K562 (cell line): ENCODE measurements at regions not wholly inside any gene's neighbourhood (a gene's known extent, or its start where the extent isn't known, plus 50 kb on each side); places are given as distances from the start of the nearest gene placed in this dataset.

Source experiments
- ATAC-seq: fragments of 200-7000 bp; cut with Tn5 transposase; 3 replicates; pipeline ENCODE4 v1.9.1; 2020; ENCODE audit warnings: moderate library complexity
- BruUV-seq: library from RNA; stranded (reverse); fragments of 400-500 nt; replicated peaks from 2 replicates; lab custom pipeline; 2021; lab: Mats Ljungman, UMichigan
- CTCF ChIA-PET: fragments of 300-600 bp; formaldehyde crosslinking; extraction: SDS; loops from one replicate; lab custom pipeline; 2021; ENCODE audit warnings: low intra/inter-chr PET ratio; lab: Yijun Ruan, JAX
- POLR2A ChIA-PET: fragments of 300-600, 350-650 bp; sonication (Branson Sonifier 250); formaldehyde crosslinking; extraction: SDS; loops from one replicate; lab custom pipeline; 2021; ENCODE audit warnings: antibody characterized with exemption, inconsistent platforms; lab: Yijun Ruan, JAX
- DNase-seq, 4 experiments: peaks; one replicate each; pipeline versions ENCODE4 v3.0.0 to v3.0.0-alpha.2; 2011 to 2018; ENCODE audit warnings: low spot score in 3 of 4, mixed read lengths in 3 of 4; ENCODE audit errors: extremely low read depth in 1 of 4
- FAIRE-seq: peaks from 2 replicates; lab custom pipeline; 2011; peaks lifted over from hg19 to GRCh38; lab: Jason Lieb, UNC
- H2AFZ ChIP-seq: 2 replicates; pipeline ENCODE4 v1.6.0; 2011; ENCODE audit warnings: low read depth, low read length, control low read depth, inconsistent platforms
- H3K27ac ChIP-seq: fragments of 200-600 bp; 3 replicates; pipeline ENCODE4 v1.8.0; 2011; ENCODE audit warnings: low read depth, mild to moderate bottlenecking, control low read depth, inconsistent platforms, low read length, moderate library complexity, mixed read lengths; ENCODE audit errors: extremely low read depth
- H3K27me3 ChIP-seq, 2 experiments: fragments of 300-600 bp in 1 of 2; 2 replicates in 1 of 2; 3 replicates in 1 of 2; pipeline versions ENCODE4 v1.6.0 to v1.8.0; 2011; ENCODE audit warnings: inconsistent platforms in 2 of 2, low read length in 2 of 2, mild to moderate bottlenecking in 1 of 2, mixed read lengths in 1 of 2, moderate library complexity in 1 of 2; ENCODE audit not compliant: control insufficient read depth in 2 of 2, insufficient read depth in 2 of 2
- H3K36me3 ChIP-seq: fragments of 300-600 bp; 3 replicates; pipeline ENCODE4 v1.8.0; 2011; ENCODE audit warnings: mild to moderate bottlenecking, low read length, inconsistent platforms; ENCODE audit not compliant: control insufficient read depth, insufficient read depth
- H3K4me1 ChIP-seq, 2 experiments: fragments of 200-600 bp in 1 of 2; replicated peaks in 1 of 2; 2 replicates in 1 of 2; 3 replicates in 1 of 2; pipeline versions ENCODE4 v1.5.1 to v1.8.0; 2011; ENCODE audit warnings: inconsistent platforms in 2 of 2, low read length in 2 of 2, mild to moderate bottlenecking in 1 of 2, mixed read lengths in 1 of 2, moderate library complexity in 1 of 2; ENCODE audit not compliant: control insufficient read depth in 2 of 2, insufficient read depth in 2 of 2
- H3K4me2 ChIP-seq: 2 replicates; pipeline ENCODE4 v1.6.1; 2011; ENCODE audit warnings: low read length, control low read depth, inconsistent platforms, mixed read lengths; ENCODE audit not compliant: insufficient read depth
- H3K4me3 ChIP-seq: fragments of 200-600 bp; sonication (generic), shearing (Covaris generic); 2 replicates; pipeline ENCODE4 v1.5.1; 2016; ENCODE audit warnings: control low read depth, inconsistent platforms
- H3K79me2 ChIP-seq: fragments of 200-600 bp; 3 replicates; pipeline ENCODE4 v1.8.0; 2011; ENCODE audit warnings: low read length, inconsistent platforms; ENCODE audit not compliant: control insufficient read depth, insufficient read depth
- H3K9ac ChIP-seq, 2 experiments: 2 replicates each; pipeline versions ENCODE4 v1.6.0 to v1.6.1; 2011; ENCODE audit warnings: low read depth in 2 of 2, low read length in 2 of 2, control low read depth in 1 of 2, inconsistent platforms in 1 of 2, mild to moderate bottlenecking in 1 of 2, mixed read lengths in 1 of 2; ENCODE audit not compliant: insufficient read depth in 1 of 2
- H3K9me1 ChIP-seq: one replicate; pipeline ENCODE4 v1.6.0; 2011; ENCODE audit warnings: inconsistent platforms, mild to moderate bottlenecking, low read length, moderate library complexity; ENCODE audit not compliant: control insufficient read depth, insufficient read depth
- H3K9me3 ChIP-seq: replicated peaks from 2 replicates; pipeline ENCODE4 v1.5.1; 2011; ENCODE audit warnings: low read depth, low read length, inconsistent platforms; ENCODE audit not compliant: control insufficient read depth, insufficient read depth
- H4K20me1 ChIP-seq: replicated peaks from 2 replicates; pipeline ENCODE4 v1.6.1; 2011; ENCODE audit warnings: low read length, inconsistent platforms, mixed read lengths; ENCODE audit not compliant: control insufficient read depth, insufficient read depth
- IFI16 ChIP-seq: fragments of 250-450 bp; sonication (Bioruptor Pico); IDR thresholded peaks from 2 replicates; pipeline ENCODE4 v2.1.2; 2022; ENCODE audit warnings: mild to moderate bottlenecking, inconsistent platforms
- PHF21A ChIP-seq: fragments of 450-650 bp; IDR thresholded peaks from 2 replicates; pipeline ENCODE4 v1.6.1; 2017; ENCODE audit warnings: low read depth, borderline replicate concordance
- POLR2G ChIP-seq: fragments of 200-400 bp; formaldehyde crosslinking; IDR thresholded peaks from 2 replicates; pipeline ENCODE4 v1.6.1; 2017; ENCODE audit warnings: low read depth, mild to moderate bottlenecking, antibody characterized with exemption, low read length, moderate library complexity
- SAP30 ChIP-seq: fragments of 200-600 bp; sonication (generic); IDR thresholded peaks from 2 replicates; pipeline ENCODE4 v1.6.1; 2012; ENCODE audit warnings: borderline replicate concordance, low read depth, mild to moderate bottlenecking, moderate library complexity, low read length, control low read depth, inconsistent platforms; ENCODE audit not compliant: insufficient read depth, poor library complexity, severe bottlenecking
- SLC30A9 ChIP-seq: fragments of 250-450 bp; sonication (Bioruptor Pico); IDR thresholded peaks from 2 replicates; pipeline ENCODE4 v1.8.0; 2022; ENCODE audit warnings: mild to moderate bottlenecking, moderate library complexity
- SMAD1 ChIP-seq: fragments of 150-350 bp; IDR thresholded peaks from 2 replicates; pipeline ENCODE4 v1.6.1; 2014; ENCODE audit warnings: low read length, low read depth; ENCODE audit not compliant: partially characterized antibody
- TCF7L2 ChIP-seq: fragments of 150-350 bp; IDR thresholded peaks from 2 replicates; pipeline ENCODE4 v1.6.1; 2016; ENCODE audit warnings: low read depth, mild to moderate bottlenecking, low read length, moderate library complexity
- TCFL5 ChIP-seq: fragments of 250-450 bp; sonication (Bioruptor Pico); conservative IDR thresholded peaks from 2 replicates; pipeline ENCODE4 v1.6.1; 2021; ENCODE audit warnings: mild to moderate bottlenecking, moderate library complexity, matching md5 sums
- ZBTB34 ChIP-seq: fragments of 250-450 bp; sonication (Bioruptor Pico); IDR thresholded peaks from 2 replicates; pipeline ENCODE4 v1.8.0; 2021; ENCODE audit warnings: mild to moderate bottlenecking, moderate library complexity
- ZBTB49 ChIP-seq: sonication (generic); formaldehyde crosslinking; IDR thresholded peaks from 2 replicates; pipeline ENCODE4 v1.8.0; 2022; ENCODE audit warnings: missing genetic modification reagents, mild to moderate bottlenecking, borderline replicate concordance
- ZFP1 ChIP-seq: fragments of 450-650 bp; formaldehyde crosslinking; IDR thresholded peaks from 2 replicates; pipeline ENCODE4 v1.4.0; 2020; ENCODE audit warnings: mild to moderate bottlenecking, mixed read lengths
- ZNF639 ChIP-seq, 2 experiments: fragments of 200-800 bp in 1 of 2; sonication (Bioruptor generic) in 1 of 2; sonication (generic) in 1 of 2; formaldehyde crosslinking in 1 of 2; IDR thresholded peaks in 1 of 2; conservative IDR thresholded peaks in 1 of 2; 2 replicates each; pipeline versions ENCODE4 v1.5.0 to v1.6.1; 2016 to 2020; ENCODE audit warnings: missing compliant biosample characterization in 1 of 2, missing genetic modification characterization in 1 of 2, missing genetic modification reagents in 1 of 2
- ZNF644 ChIP-seq: fragments of 200-800 bp; sonication (Bioruptor generic); IDR thresholded peaks from 2 replicates; pipeline ENCODE4 v1.6.1; 2016; ENCODE audit warnings: low read depth, missing genetic modification characterization, missing compliant biosample characterization
- WGBS: fragments of 100-300 bp; shearing (Covaris generic); methylation state at CpG from one replicate; pipeline ENCODE4 v1.1.6; 2016; ENCODE audit warnings: low coverage, mixed read lengths; ENCODE audit not compliant: insufficient coverage; ENCODE audit errors: missing lambda C conversion rate; 5-methylcytosine and 5-hydroxymethylcytosine counted together
- in situ Hi-C: fragments of 300-500 bp; cut with MboI; formaldehyde crosslinking; loops from 4 replicates; pipeline ENCODE4 v1.15.0; 2018; ENCODE audit warnings: inconsistent platforms, mixed read lengths
- intact Hi-C: fragments of 100-400 bp; cut with micrococcal nuclease; formaldehyde crosslinking; loops from 2 replicates; pipeline ENCODE4 v1.14.2; 2022

- H2AFZ ChIP-seq: no peak overlapping the region
- no peaks in the 10 kb centered on the region for H3K27me3 ChIP-seq
- no peaks in the 10 kb centered on the region for H4K20me1 ChIP-seq
- in situ Hi-C loops (no loop called here), intact Hi-C loops (no loop called here)
- ATAC-seq (no peak), FAIRE-seq (no peak), DNase-seq (no peak)
- POLR2A ChIA-PET: no interaction called here
- no peak overlapping the region for H3K27ac ChIP-seq
- no peak overlapping the region for H3K4me3 ChIP-seq
- H3K4me2 ChIP-seq: no peak overlapping the region
- H3K36me3 ChIP-seq: no peaks in the 10 kb centered on the region
- H3K9me3 ChIP-seq: no peaks in the 10 kb centered on the region
- no peaks in the 10 kb centered on the region for H3K9me1 ChIP-seq
- CTCF ChIA-PET: no interaction called here
- no peaks in the 10 kb centered on the region for H3K4me1 ChIP-seq
- H3K79me2 ChIP-seq: no peaks in the 10 kb centered on the region
- BruUV-seq: no TSS peak
- H3K9ac ChIP-seq: no peak overlapping the region
- 0% methylated on average over 1 of the region's 1 CpG for WGBS
- no peak for TF ChIP-seq ZNF639 (CRISPR knock-in tag; conservative IDR thresholded peaks at IDR 0.05 in 1 of 2, IDR thresholded peaks at IDR 0.05 in 1 of 2)
- TF ChIP-seq TCFL5 (CRISPR knock-in tag): no peak
- no peak for TF ChIP-seq ZBTB34 (CRISPR knock-in tag)
- TF ChIP-seq POLR2G: no peak
- no peak for TF ChIP-seq IFI16 (CRISPR knock-in tag)
- TF ChIP-seq TCF7L2: no peak
- TF ChIP-seq PHF21A: no peak
- TF ChIP-seq ZBTB49 (CRISPR knock-in tag): no peak
- TF ChIP-seq SMAD1: no peak
- no peak for TF ChIP-seq ZFP1 (CRISPR knock-in tag)
- no peak for TF ChIP-seq SAP30
- TF ChIP-seq ZNF644 (tag): no peak
- no peak for TF ChIP-seq SLC30A9 (CRISPR knock-in tag)
Observed at GRCh38 chr10:65846541-65846940, 1079.3 kb upstream of the LRRTM3 start.
